Fibroblast of mammary gland (primary cell): ENCODE measurements at regions not wholly inside any gene's neighbourhood (a gene's known extent, or its start where the extent isn't known, plus 50 kb on each side); places are given as distances from the start of the nearest gene placed in this dataset.

ENCODE experiments used
- DNase-seq: peaks from one replicate; pipeline ENCODE4 v3.0.0-alpha.2; 2010; ENCODE audit warnings: low read depth
- H3K4me3 ChIP-seq: 2 replicates; pipeline ENCODE4 v1.5.1; 2011; ENCODE audit warnings: low read depth, mild to moderate bottlenecking, low read length, moderate library complexity; ENCODE audit not compliant: control insufficient read depth
- CTCF ChIP-seq: conservative IDR thresholded peaks from 2 replicates; pipeline ENCODE4 v1.5.1; 2011; ENCODE audit warnings: low read depth, low read length, inconsistent platforms; ENCODE audit not compliant: control insufficient read depth, insufficient read depth

GRCh38 chr6:122214605-122215318, 184.7 kb upstream of the HSF2 start:
- H3K4me3 ChIP-seq, result no peak overlapping the region
- TF ChIP-seq CTCF, result no peak
- DNase-seq, result no peak

- DNase-seq, result no peak
- TF ChIP-seq CTCF, result no peak
- H3K4me3 ChIP-seq, result no peak overlapping the region
Observed at GRCh38 chr6:122220254-122220653, 179.2 kb upstream of the HSF2 start.

- DNase-seq, result no peak
- H3K4me3 ChIP-seq, result no peak overlapping the region
- TF ChIP-seq CTCF, result no peak
Observed at GRCh38 chr6:122222761-122223160, 176.7 kb upstream of the HSF2 start.

GRCh38 chr6:122223251-122223650, 176.2 kb upstream of the HSF2 start:
- no peak for TF ChIP-seq CTCF
- no peak overlapping the region for H3K4me3 ChIP-seq
- DNase-seq, result no peak

GRCh38 chr6:122238861-122239260, 160.6 kb upstream of the HSF2 start:
- TF ChIP-seq CTCF, result no peak
- no peak overlapping the region for H3K4me3 ChIP-seq
- DNase-seq, result no peak

- DNase-seq, result no peak
- H3K4me3 ChIP-seq, result no peak overlapping the region
- no peak for TF ChIP-seq CTCF
Observed at GRCh38 chr6:122246906-122247658, 152.4 kb upstream of the HSF2 start.
